ENCODE measurements at regions not wholly inside any gene's neighbourhood (a gene's known extent, or its start where the extent isn't known, plus 50 kb on each side); places are given as distances from the start of the nearest gene placed in this dataset.

GRCh38 chr1:198939956-198940355 lies 301.1 kb downstream of the PTPRC start:
- no peak for DNase-seq
- ChIA-PET CTCF (no interaction called here), POLR2A (no interaction called here)
- Mint-ChIP-seq H3K4me1 (ENCODE audit: low read depth) (peaks cover 6% of the 10 kb centered on the region), H3K36me3 (ENCODE audit: low read depth) (no peaks in the 10 kb centered on the region), H3K27me3 (no peaks in the 10 kb centered on the region), H3K27ac (no peak overlapping the region), H3K4me3 (no peak overlapping the region), H3K9me3 (peaks cover 3% of the 10 kb centered on the region)
- no peak for TF ChIP-seq CTCF (IDR thresholded peaks at IDR 0.05)
- ATAC-seq, result no peak
- intact Hi-C loops (cut with micrococcal nuclease), result no loop called here

GRCh38 chr1:198942466-198942865 lies 303.6 kb downstream of the PTPRC start:
- POLR2A ChIA-PET, result interaction anchor here (0.7 kb wide), 1 partner anchor 156 kb away, joined by 3 read pairs; no protein-coding TSS in a partner anchor
- Mint-ChIP-seq H3K9me3 (peaks cover 3% of the 10 kb centered on the region), H3K27me3 (no peaks in the 10 kb centered on the region), H3K27ac (no peak overlapping the region), H3K36me3 (ENCODE audit: low read depth) (no peaks in the 10 kb centered on the region), H3K4me3 (no peak overlapping the region), H3K4me1 (ENCODE audit: low read depth) (peaks cover 4% of the 10 kb centered on the region)
- intact Hi-C loops (cut with micrococcal nuclease), result no loop called here
- TF ChIP-seq CTCF (IDR thresholded peaks at IDR 0.05), result no peak
- CTCF ChIA-PET, result interaction anchor here (1.2 kb wide), 1 partner anchor 300 kb away, joined by 3 read pairs; no protein-coding TSS in a partner anchor
- no peak for DNase-seq
- ATAC-seq, result no peak

GRCh38 chr1:198943484-198944187 lies 304.8 kb downstream of the PTPRC start:
- ATAC-seq (no peak), DNase-seq (no peak)
- ChIA-PET POLR2A (interaction anchor here (0.7 kb wide), 1 partner anchor 157 kb away, joined by 3 read pairs; no protein-coding TSS in a partner anchor), CTCF (interaction anchor here (1.2 kb wide), 1 partner anchor 299 kb away, joined by 3 read pairs; no protein-coding TSS in a partner anchor)
- no peaks in the 10 kb centered on the region for H3K27me3 Mint-ChIP-seq
- no peak for TF ChIP-seq CTCF (IDR thresholded peaks at IDR 0.05)
- no peak overlapping the region for H3K4me3 Mint-ChIP-seq
- no peaks in the 10 kb centered on the region for H3K36me3 Mint-ChIP-seq (ENCODE audit: low read depth)
- H3K9me3 Mint-ChIP-seq, result peaks cover 3% of the 10 kb centered on the region
- H3K4me1 Mint-ChIP-seq (ENCODE audit: low read depth), result no peaks in the 10 kb centered on the region
- intact Hi-C loops (cut with micrococcal nuclease), result no loop called here
- no peak overlapping the region for H3K27ac Mint-ChIP-seq

GRCh38 chr1:198947456-198947855 lies 308.6 kb downstream of the PTPRC start:
- CTCF ChIA-PET, result interaction anchor here (1.2 kb wide), 1 partner anchor 36 kb away, joined by 3 read pairs; no protein-coding TSS in a partner anchor
- intact Hi-C loops (cut with micrococcal nuclease), result no loop called here

More at GRCh38 chr1:198947456-198947855, 308.6 kb downstream of the PTPRC start:
- no peaks in the 10 kb centered on the region for H3K9me3 Mint-ChIP-seq
- ATAC-seq (no peak), DNase-seq (no peak)
- POLR2A ChIA-PET, result no interaction called here
- H3K36me3 Mint-ChIP-seq (ENCODE audit: low read depth), result no peaks in the 10 kb centered on the region
- TF ChIP-seq CTCF (IDR thresholded peaks at IDR 0.05), result no peak
- H3K4me3 Mint-ChIP-seq, result no peak overlapping the region
- no peaks in the 10 kb centered on the region for H3K27me3 Mint-ChIP-seq
- no peak overlapping the region for H3K27ac Mint-ChIP-seq
- H3K4me1 Mint-ChIP-seq (ENCODE audit: low read depth), result no peaks in the 10 kb centered on the region

Measured in activated CD8-positive, alpha-beta T cell treated with anti-CD3 and anti-CD28 coated beads for 36 hours (primary cell).